BE2C (cell line): ENCODE measurements at regions not wholly inside any gene's neighbourhood (a gene's known extent, or its start where the extent isn't known, plus 50 kb on each side); places are given as distances from the start of the nearest gene placed in this dataset.
"Not testable (repeated sequence)": the region's sequence is repeated elsewhere in the genome, so short reads cannot be mapped to it uniquely, and the experiment has no call there.

Experiments
- DNase-seq: peaks from one replicate; pipeline ENCODE4 v3.0.0-alpha.2; 2020
- H3K27me3 ChIP-seq: fragments of 250-450 bp; sonication (Bioruptor Pico); 2 replicates; pipeline ENCODE4 v1.5.1; 2020; ENCODE audit warnings: mild to moderate bottlenecking
- H3K36me3 ChIP-seq: fragments of 250-450 bp; sonication (Bioruptor Pico); 2 replicates; pipeline ENCODE4 v1.5.1; 2020; ENCODE audit warnings: mild to moderate bottlenecking
- H3K4me1 ChIP-seq: fragments of 250-450 bp; sonication (Bioruptor Pico); 2 replicates; pipeline ENCODE4 v1.5.1; 2020
- H3K4me3 ChIP-seq: 2 replicates; pipeline ENCODE4 v1.5.1; 2011; ENCODE audit warnings: low read depth, low read length
- H3K9me3 ChIP-seq: fragments of 250-450 bp; sonication (Bioruptor Pico); 2 replicates; pipeline ENCODE4 v1.5.1; 2020
- TF ChIP-seq, protein P1 (sequence below): IDR thresholded peaks from 2 replicates; pipeline ENCODE4 v1.5.1; 2012; ENCODE audit warnings: mild to moderate bottlenecking, low read depth, low read length

DNA sequence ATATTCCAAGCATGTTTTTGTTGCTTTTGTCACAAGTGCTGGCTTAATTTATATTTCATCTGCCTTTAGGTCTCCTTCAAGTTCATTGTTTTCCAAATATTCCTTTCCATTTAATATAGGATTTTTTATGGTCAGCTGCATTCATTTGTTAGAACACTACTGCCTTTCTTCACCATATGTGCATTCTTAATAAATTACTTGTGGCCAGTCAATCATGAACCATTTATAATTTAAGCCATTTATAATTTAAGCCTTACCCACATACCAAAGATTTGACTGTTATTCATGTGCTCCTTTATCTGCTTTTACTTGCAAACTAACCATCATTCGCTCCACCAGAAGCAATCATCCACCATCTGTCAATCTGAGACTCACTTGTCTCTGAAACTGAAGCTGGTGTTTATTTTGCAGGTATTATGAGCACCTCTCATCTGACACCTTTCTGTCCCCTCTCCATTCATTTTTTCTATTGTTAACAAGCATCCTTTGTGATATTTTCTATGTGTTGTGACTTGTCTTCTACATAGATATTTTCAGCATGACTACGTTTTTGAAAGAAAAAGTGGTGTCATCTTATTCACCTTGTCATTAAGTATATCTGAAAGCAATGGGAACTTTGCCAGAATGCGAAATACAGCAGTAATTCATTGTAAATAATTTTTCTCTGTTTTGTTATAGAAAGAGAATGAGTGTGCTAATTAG, 786.8 kb downstream of the KCNJ3 start:
- DNase-seq: no peak
- Histone ChIP-seq H3K4me3 (no peak overlapping the region), H3K36me3 (no peaks in the 10 kb centered on the region), H3K4me1 (no peaks in the 10 kb centered on the region), H3K27me3 (no peaks in the 10 kb centered on the region), H3K9me3 (no peaks in the 10 kb centered on the region)
- TF ChIP-seq, protein P1, sequence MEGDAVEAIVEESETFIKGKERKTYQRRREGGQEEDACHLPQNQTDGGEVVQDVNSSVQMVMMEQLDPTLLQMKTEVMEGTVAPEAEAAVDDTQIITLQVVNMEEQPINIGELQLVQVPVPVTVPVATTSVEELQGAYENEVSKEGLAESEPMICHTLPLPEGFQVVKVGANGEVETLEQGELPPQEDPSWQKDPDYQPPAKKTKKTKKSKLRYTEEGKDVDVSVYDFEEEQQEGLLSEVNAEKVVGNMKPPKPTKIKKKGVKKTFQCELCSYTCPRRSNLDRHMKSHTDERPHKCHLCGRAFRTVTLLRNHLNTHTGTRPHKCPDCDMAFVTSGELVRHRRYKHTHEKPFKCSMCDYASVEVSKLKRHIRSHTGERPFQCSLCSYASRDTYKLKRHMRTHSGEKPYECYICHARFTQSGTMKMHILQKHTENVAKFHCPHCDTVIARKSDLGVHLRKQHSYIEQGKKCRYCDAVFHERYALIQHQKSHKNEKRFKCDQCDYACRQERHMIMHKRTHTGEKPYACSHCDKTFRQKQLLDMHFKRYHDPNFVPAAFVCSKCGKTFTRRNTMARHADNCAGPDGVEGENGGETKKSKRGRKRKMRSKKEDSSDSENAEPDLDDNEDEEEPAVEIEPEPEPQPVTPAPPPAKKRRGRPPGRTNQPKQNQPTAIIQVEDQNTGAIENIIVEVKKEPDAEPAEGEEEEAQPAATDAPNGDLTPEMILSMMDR: no peak

- Histone ChIP-seq H3K4me3 (no peak overlapping the region), H3K27me3 (no peaks in the 10 kb centered on the region), H3K4me1 (no peaks in the 10 kb centered on the region), H3K36me3 (no peaks in the 10 kb centered on the region), H3K9me3 (no peaks in the 10 kb centered on the region)
- DNase-seq: no peak
- TF ChIP-seq, protein P1: no peak
Measured at GRCh38 chr2:155481141-155481540, 782.6 kb downstream of the KCNJ3 start.

GRCh38 chr2:155472018-155472417, 773.5 kb downstream of the KCNJ3 start:
- not testable (repeated sequence) for H3K4me3 ChIP-seq, H3K36me3 ChIP-seq, H3K9me3 ChIP-seq, H3K4me1 ChIP-seq, DNase-seq, H3K27me3 ChIP-seq

DNA sequence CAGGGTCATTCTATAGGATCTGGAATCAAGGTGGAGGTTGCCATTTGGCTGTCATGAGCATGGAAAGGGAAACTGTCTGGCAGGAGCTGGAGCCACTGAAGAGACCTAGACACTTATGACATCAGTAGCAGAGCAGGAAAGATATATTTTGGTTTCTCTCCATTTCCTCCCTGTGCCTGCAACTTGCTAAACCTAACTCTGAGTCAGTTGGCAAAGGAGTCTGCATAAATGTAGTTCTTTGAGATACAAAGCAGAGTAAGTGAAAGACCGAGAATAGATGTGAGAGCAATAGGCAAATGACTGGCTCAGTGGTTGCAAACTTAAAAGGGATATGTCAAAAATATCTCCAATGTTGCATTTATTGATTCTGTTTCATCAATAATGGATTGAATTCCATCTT, 757.7 kb downstream of the KCNJ3 start:
- Histone ChIP-seq H3K27me3 (no peaks in the 10 kb centered on the region), H3K36me3 (no peaks in the 10 kb centered on the region), H3K4me3 (no peak overlapping the region), H3K4me1 (no peaks in the 10 kb centered on the region), H3K9me3 (no peaks in the 10 kb centered on the region)
- TF ChIP-seq, protein P1: no peak
- no peak for DNase-seq

GRCh38 chr2:155442755-155443372, 744.4 kb downstream of the KCNJ3 start:
- Histone ChIP-seq H3K4me3 (no peak overlapping the region), H3K9me3 (no peaks in the 10 kb centered on the region), H3K27me3 (no peaks in the 10 kb centered on the region), H3K4me1 (no peaks in the 10 kb centered on the region), H3K36me3 (no peaks in the 10 kb centered on the region)
- TF ChIP-seq, protein P1: no peak
- DNase-seq: no peak

DNA sequence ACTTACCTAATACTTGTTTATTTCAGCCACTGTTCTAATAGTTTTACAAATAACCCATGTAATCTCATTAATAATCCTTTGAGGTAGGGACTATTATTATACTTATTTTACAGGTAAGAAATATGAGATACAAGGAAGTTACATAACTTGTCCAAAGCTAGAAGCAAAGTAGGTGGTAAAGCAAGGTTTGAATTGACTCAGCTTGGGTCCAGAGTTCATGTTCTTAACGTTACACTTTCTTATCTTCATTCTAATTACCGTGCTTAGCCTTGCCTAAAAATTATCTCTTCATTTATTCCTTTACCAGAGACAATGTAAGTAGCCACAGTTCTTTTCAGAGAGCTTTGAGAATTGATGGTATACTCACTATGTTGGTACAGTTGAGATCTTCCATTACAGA, 743.6 kb downstream of the KCNJ3 start:
- TF ChIP-seq, protein P1: no peak
- Histone ChIP-seq H3K27me3 (no peaks in the 10 kb centered on the region), H3K4me3 (no peak overlapping the region), H3K4me1 (no peaks in the 10 kb centered on the region), H3K36me3 (no peaks in the 10 kb centered on the region), H3K9me3 (no peaks in the 10 kb centered on the region)
- DNase-seq: no peak
